Activated naive CD4-positive, alpha-beta T cell treated with Interleukin-2 at 50 U/mL for 16 hours (primary cell): ENCODE measurements at regions not wholly inside any gene's neighbourhood (a gene's known extent, or its start where the extent isn't known, plus 50 kb on each side); places are given as distances from the start of the nearest gene placed in this dataset.
"Not testable (repeated sequence)": the region's sequence is repeated elsewhere in the genome, so short reads cannot be mapped to it uniquely, and the experiment has no call there.

ENCODE experiments used
- DNase-seq: peaks from one replicate; pipeline ENCODE4 v3.0.0-alpha.2; 2020

- DNase-seq, result no peak
Observed at GRCh38 chr2:65587779-65588178, 155.4 kb upstream of the SPRED2 start.

- no peak for DNase-seq
Observed at GRCh38 chr2:65586516-65586915, 154.1 kb upstream of the SPRED2 start.

- no peak for DNase-seq
Observed at GRCh38 chr2:65583061-65583460, 150.7 kb upstream of the SPRED2 start.

GRCh38 chr2:65582364-65582763 lies 150.0 kb upstream of the SPRED2 start:
- no peak for DNase-seq

GRCh38 chr2:65580824-65581223 lies 148.4 kb upstream of the SPRED2 start:
- no peak for DNase-seq

GRCh38 chr2:65579506-65580235 lies 147.3 kb upstream of the SPRED2 start:
- DNase-seq, result no peak

- no peak for DNase-seq
Observed at GRCh38 chr2:65577654-65578053, 145.3 kb upstream of the SPRED2 start.

GRCh38 chr2:65576861-65577601 lies 144.6 kb upstream of the SPRED2 start:
- DNase-seq, result no peak

GRCh38 chr2:65576278-65576677 lies 143.9 kb upstream of the SPRED2 start:
- no peak for DNase-seq

GRCh38 chr2:65574993-65575392 lies 142.6 kb upstream of the SPRED2 start:
- no peak for DNase-seq

- not testable (repeated sequence) for DNase-seq
Observed at GRCh38 chr2:65568656-65569440, 136.4 kb upstream of the SPRED2 start.

- no peak for DNase-seq
Observed at GRCh38 chr2:65566617-65567016, 134.2 kb upstream of the SPRED2 start.

GRCh38 chr2:65565681-65566080 lies 133.3 kb upstream of the SPRED2 start:
- DNase-seq, result no peak

GRCh38 chr2:65564299-65564698 lies 131.9 kb upstream of the SPRED2 start:
- no peak for DNase-seq

GRCh38 chr2:65562890-65563289 lies 130.5 kb upstream of the SPRED2 start:
- no peak for DNase-seq

- DNase-seq, result no peak
Observed at GRCh38 chr2:65558743-65559142, 126.3 kb upstream of the SPRED2 start.

- DNase-seq, result no peak
Observed at GRCh38 chr2:65557616-65558573, 125.5 kb upstream of the SPRED2 start.

- DNase-seq, result no peak
Observed at GRCh38 chr2:65554765-65555591, 122.6 kb upstream of the SPRED2 start.

GRCh38 chr2:65553504-65554074 lies 121.2 kb upstream of the SPRED2 start:
- no peak for DNase-seq

GRCh38 chr2:65551528-65551927 lies 119.1 kb upstream of the SPRED2 start:
- DNase-seq, result no peak

- DNase-seq, result no peak
Observed at GRCh38 chr2:65550246-65550645, 117.8 kb upstream of the SPRED2 start.
